ENCODE measurements at regions not wholly inside any gene's neighbourhood (a gene's known extent, or its start where the extent isn't known, plus 50 kb on each side); places are given as distances from the start of the nearest gene placed in this dataset.

GRCh38 chr5:110366716-110367115 is 359.8 kb downstream of the TMEM232 start:
- H3K4me1 Mint-ChIP-seq = peaks cover 21% of the 10 kb centered on the region
- no peaks in the 10 kb centered on the region for H3K36me3 ChIP-seq

More at GRCh38 chr5:110366716-110367115, 359.8 kb downstream of the TMEM232 start:
- H3K9me3 Mint-ChIP-seq = peaks cover 8% of the 10 kb centered on the region
- Histone ChIP-seq H3K9ac (no peak overlapping the region), H3K27me3 (no peaks in the 10 kb centered on the region), H2AFZ (replicated peaks) (no peak overlapping the region), H3K4me1 (peaks cover 12% of the 10 kb centered on the region), H3K9me3 (ENCODE audit: low read depth) (no peaks in the 10 kb centered on the region), H4K20me1 (ENCODE audit: low read depth) (no peaks in the 10 kb centered on the region), H3F3A (ENCODE audit: low read depth) (no peaks in the 10 kb centered on the region), H3K27ac (no peak overlapping the region), H3K4me2 (no peak overlapping the region), H3K79me2 (ENCODE audit: low read depth) (no peaks in the 10 kb centered on the region), H3K4me3 (no peak overlapping the region)
- peaks cover 2% of the 10 kb centered on the region for H3K27me3 Mint-ChIP-seq (ENCODE audit: insufficient read depth, low read depth)
- no peak overlapping the region for H3K4me3 Mint-ChIP-seq
- DNase-seq (ENCODE audit: low spot score) = no peak
- no peak overlapping the region for H3K27ac Mint-ChIP-seq
- peaks cover 4% of the 10 kb centered on the region for H3K36me3 Mint-ChIP-seq
- TF ChIP-seq CTCF (IDR thresholded peaks at IDR 0.05) (no peak), EZH2 (IDR thresholded peaks at IDR 0.05) (no peak), EZH2phosphoT487 (IDR thresholded peaks at IDR 0.05) (no peak)

Data from neural progenitor cell (in vitro differentiated cells).